PC-9 (cell line): ENCODE measurements at regions not wholly inside any gene's neighbourhood (a gene's known extent, or its start where the extent isn't known, plus 50 kb on each side); places are given as distances from the start of the nearest gene placed in this dataset.

Source experiments
- EZH2 ChIP-seq: fragments of 200-600 bp; sonication (generic); IDR thresholded peaks from 2 replicates; pipeline ENCODE4 v1.8.0; 2017; ENCODE audit warnings: antibody characterized with exemption, low read depth
- TF ChIP-seq, protein P1 (sequence below): fragments of 200-600 bp; sonication (generic); conservative IDR thresholded peaks from 2 replicates; pipeline ENCODE4 v1.6.1; 2017; ENCODE audit warnings: mixed run types, antibody characterized with exemption, mild to moderate bottlenecking, moderate library complexity

DNA sequence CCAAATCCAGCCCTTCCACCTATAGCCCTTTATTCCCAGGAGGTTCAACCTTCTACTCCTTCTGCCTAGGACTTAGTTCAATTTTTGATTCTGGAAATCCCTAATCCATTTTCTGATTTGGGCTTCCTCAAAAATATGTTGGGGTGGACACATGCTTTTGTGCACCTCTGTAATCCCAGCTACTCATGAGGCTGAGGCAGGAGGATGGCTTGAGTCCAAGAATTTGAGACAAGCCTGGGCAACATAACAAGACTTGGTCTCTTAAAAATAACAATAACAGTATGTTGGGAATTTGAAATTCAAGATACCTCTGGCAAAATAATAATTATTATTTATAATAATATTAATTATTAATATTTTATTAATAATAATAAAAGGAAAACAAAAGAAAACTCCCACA is 188.7 kb upstream of the TLE4 start:
- TF ChIP-seq EZH2 = no peak
- TF ChIP-seq, protein P1, sequence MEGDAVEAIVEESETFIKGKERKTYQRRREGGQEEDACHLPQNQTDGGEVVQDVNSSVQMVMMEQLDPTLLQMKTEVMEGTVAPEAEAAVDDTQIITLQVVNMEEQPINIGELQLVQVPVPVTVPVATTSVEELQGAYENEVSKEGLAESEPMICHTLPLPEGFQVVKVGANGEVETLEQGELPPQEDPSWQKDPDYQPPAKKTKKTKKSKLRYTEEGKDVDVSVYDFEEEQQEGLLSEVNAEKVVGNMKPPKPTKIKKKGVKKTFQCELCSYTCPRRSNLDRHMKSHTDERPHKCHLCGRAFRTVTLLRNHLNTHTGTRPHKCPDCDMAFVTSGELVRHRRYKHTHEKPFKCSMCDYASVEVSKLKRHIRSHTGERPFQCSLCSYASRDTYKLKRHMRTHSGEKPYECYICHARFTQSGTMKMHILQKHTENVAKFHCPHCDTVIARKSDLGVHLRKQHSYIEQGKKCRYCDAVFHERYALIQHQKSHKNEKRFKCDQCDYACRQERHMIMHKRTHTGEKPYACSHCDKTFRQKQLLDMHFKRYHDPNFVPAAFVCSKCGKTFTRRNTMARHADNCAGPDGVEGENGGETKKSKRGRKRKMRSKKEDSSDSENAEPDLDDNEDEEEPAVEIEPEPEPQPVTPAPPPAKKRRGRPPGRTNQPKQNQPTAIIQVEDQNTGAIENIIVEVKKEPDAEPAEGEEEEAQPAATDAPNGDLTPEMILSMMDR = no peak
